Coronary artery (tissue), 2 donors: ENCODE measurements at regions not wholly inside any gene's neighbourhood (a gene's known extent, or its start where the extent isn't known, plus 50 kb on each side); places are given as distances from the start of the nearest gene placed in this dataset.
A peak's percentile ranks its signal among the peaks of the same experiment; 100 is the strongest.

Source experiments
- DNase-seq: peaks from one replicate; pipeline ENCODE4 v3.0.0-alpha.2; 2017; ENCODE audit warnings: low spot score
- H3K27ac ChIP-seq, 2 donors: fragments of 200-600 bp; sonication (generic); one replicate each; pipeline ENCODE4 v1.5.1; 2016 to 2019
- H3K4me3 ChIP-seq: fragments of 200-600 bp; sonication (generic); 2 replicates; pipeline ENCODE4 v1.5.1; 2016; ENCODE audit warnings: mild to moderate bottlenecking, moderate library complexity
- TF ChIP-seq, protein P1 (sequence below): fragments of 200-600 bp; sonication (generic); IDR thresholded peaks from one replicate; pipeline ENCODE4 v1.5.1; 2019; ENCODE audit warnings: antibody characterized with exemption

DNA sequence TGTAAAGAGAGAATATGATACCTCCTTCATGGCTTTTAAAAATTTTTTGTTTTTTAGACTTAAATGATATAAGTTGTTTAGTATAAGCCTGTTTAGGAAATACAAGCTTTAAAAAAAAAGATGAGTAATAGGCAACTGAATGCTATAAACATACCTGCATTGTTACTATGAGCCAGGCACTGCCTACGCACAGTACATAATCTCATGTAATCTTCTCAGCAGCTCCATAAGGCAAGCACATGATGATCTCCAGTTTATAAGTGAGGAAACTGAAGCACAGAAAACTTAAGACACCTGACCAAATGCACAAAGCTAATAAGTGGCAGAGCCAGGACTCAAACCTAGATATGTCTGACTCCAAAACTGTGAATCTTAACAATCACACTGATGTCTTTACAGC, 156.3 kb upstream of the SLC1A4 start:
- TF ChIP-seq, protein P1, sequence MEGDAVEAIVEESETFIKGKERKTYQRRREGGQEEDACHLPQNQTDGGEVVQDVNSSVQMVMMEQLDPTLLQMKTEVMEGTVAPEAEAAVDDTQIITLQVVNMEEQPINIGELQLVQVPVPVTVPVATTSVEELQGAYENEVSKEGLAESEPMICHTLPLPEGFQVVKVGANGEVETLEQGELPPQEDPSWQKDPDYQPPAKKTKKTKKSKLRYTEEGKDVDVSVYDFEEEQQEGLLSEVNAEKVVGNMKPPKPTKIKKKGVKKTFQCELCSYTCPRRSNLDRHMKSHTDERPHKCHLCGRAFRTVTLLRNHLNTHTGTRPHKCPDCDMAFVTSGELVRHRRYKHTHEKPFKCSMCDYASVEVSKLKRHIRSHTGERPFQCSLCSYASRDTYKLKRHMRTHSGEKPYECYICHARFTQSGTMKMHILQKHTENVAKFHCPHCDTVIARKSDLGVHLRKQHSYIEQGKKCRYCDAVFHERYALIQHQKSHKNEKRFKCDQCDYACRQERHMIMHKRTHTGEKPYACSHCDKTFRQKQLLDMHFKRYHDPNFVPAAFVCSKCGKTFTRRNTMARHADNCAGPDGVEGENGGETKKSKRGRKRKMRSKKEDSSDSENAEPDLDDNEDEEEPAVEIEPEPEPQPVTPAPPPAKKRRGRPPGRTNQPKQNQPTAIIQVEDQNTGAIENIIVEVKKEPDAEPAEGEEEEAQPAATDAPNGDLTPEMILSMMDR, result no peak

DNA sequence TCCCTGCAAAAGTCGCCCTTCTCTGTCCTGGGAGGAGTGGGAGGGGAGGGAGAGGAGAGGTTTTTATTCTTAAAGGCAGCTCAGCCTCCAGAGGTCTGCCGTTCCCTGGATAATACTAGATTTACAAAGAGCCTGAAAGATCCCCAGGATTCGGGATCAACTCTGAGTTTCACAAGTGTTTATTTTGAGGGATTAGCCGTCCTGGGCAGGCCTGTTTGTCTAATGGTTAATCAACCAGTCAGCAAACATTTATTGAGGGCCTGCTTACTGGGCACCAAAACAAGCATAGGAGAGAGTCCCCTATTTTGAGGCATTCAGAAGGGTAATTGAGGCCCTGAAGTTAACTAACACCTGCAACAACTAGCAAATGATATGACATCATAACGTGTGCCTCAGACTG, 152.6 kb upstream of the SLC1A4 start:
- DNase-seq, result no peak
- no peak overlapping the region for H3K4me3 ChIP-seq
- no peak overlapping the region for H3K27ac ChIP-seq
- TF ChIP-seq, protein P1, result no peak

More for the DNA sequence above, 156.3 kb upstream of the SLC1A4 start:
- DNase-seq, result no peak
- H3K4me3 ChIP-seq, result no peak overlapping the region
- no peak overlapping the region for H3K27ac ChIP-seq

DNA sequence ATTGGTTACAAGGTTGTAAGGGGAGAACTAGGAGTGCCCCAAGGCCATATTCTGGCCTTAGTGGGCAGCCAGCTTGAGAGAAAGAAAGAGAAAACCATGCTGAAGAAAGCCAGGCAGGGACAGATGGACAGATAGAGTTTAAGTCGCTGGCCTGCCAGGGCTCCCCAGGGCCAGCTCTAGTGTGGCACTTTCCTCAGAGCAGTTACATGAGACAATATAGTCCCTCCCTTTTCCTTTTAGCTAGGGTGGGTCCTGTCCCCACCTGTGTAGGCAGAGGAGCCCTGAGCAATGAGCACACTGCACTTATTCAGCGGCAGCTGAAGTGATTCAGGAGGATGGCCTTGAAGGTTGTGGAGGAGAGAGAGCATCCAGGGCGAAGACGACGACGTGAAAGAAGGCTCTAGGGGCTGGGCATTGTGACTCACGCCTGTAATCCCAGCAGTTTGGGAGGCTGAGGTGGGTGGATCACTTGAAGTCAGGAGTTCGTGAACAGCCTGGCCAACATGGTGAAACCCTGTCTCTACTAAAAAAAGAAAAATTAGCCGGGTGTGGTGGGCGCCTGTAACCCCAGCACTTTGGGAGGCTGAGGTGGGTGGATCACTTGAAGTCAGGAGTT, 152.0 kb upstream of the SLC1A4 start:
- DNase-seq, result no peak
- H3K4me3 ChIP-seq, result no peak overlapping the region
- no peak overlapping the region for H3K27ac ChIP-seq
- TF ChIP-seq, protein P1, result no peak

GRCh38 chr2:64837925-64838641, 151.1 kb upstream of the SLC1A4 start:
- no peak overlapping the region for H3K4me3 ChIP-seq
- H3K27ac ChIP-seq, result peak overlapping the region in 1 of 2 donors; percentile 18
- TF ChIP-seq, protein P1, result no peak
- no peak for DNase-seq

DNA sequence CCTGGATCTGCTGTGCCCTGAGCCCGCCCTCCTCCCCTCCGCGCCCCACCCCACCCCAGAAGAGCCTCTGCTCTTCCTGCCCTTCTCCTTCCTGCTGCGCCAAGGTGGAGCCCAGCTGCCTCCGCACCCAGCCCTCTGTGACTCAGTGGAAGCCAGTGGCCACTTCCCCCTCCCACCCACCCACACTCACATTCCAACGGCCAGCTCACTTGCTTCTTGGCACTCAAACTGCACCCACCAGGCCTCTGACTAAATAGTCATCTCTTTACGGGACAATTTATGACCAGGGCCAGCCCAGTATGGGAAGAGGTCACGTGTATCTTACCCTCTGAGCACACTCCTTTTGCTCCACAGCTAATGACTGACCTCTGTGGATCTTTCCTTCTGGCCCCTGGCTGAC, 150.4 kb upstream of the SLC1A4 start:
- Histone ChIP-seq H3K4me3 (no peak overlapping the region), H3K27ac (peak overlapping the region in 1 of 2 donors; percentile 18)
- DNase-seq, result no peak
- TF ChIP-seq, protein P1, result no peak

DNA sequence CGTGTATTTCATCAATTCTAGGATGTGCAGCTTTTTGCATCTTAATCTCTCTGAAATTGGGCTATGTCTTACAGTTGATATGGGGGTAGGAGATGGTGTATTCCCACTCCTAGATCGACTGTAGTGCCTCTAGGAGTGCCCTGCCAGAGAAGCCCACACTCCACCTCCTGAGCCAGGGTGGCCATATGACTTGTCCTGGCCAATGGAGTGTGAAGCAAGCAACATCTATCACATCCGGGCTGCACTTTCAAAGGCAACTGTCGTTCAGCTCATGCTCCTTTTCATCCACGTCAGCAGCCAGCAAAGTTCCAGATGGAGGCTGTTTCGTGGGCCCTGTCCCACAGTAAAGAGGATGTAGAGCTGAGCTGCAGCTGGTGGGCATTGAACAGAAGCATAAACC, 149.4 kb upstream of the SLC1A4 start:
- DNase-seq, result no peak
- no peak overlapping the region for H3K4me3 ChIP-seq
- H3K27ac ChIP-seq, result peak overlapping the region in 1 of 2 donors; percentile 35
- TF ChIP-seq, protein P1, result no peak

GRCh38 chr2:64840426-64840881, 148.7 kb upstream of the SLC1A4 start:
- no peak for DNase-seq
- no peak overlapping the region for H3K4me3 ChIP-seq
- peak overlapping the region in 1 of 2 donors; percentile 35 for H3K27ac ChIP-seq
- TF ChIP-seq, protein P1, result no peak
